WTC11 (cell line): ENCODE measurements at regions not wholly inside any gene's neighbourhood (a gene's known extent, or its start where the extent isn't known, plus 50 kb on each side); places are given as distances from the start of the nearest gene placed in this dataset.

Source experiments
- ATAC-seq: fragments of 200-7000 bp; cut with Tn5 transposase; 2 replicates; pipeline ENCODE4 v1.10.0; 2021; ENCODE audit warnings: mild to moderate bottlenecking, moderate library complexity
- CTCF ChIA-PET: fragments of 300-600 bp; sonication (Branson Sonifier 250); formaldehyde crosslinking; loops from one replicate; lab custom pipeline; 2021; ENCODE audit warnings: antibody characterized with exemption; lab: Charles Lee
- POLR2A ChIA-PET: fragments of 350-600 bp; sonication (Branson Sonifier 250); formaldehyde crosslinking; loops from one replicate; lab custom pipeline; 2021; ENCODE audit warnings: antibody characterized with exemption; lab: Charles Lee
- DNase-seq: peaks from one replicate; pipeline ENCODE4 v3.0.0; 2021; ENCODE audit warnings: low spot score
- H3K27ac Mint-ChIP-seq: 2 replicates; pipeline ENCODE4 v1.8.0; 2021; ENCODE audit warnings: mixed read lengths
- H3K27me3 Mint-ChIP-seq: 2 replicates; pipeline ENCODE4 v1.8.0; 2021; ENCODE audit warnings: low read depth, mild to moderate bottlenecking, moderate library complexity, mixed read lengths
- H3K36me3 Mint-ChIP-seq: 2 replicates; pipeline ENCODE4 v1.8.0; 2021; ENCODE audit warnings: mixed read lengths
- H3K4me1 Mint-ChIP-seq: 2 replicates; pipeline ENCODE4 v1.8.0; 2022; ENCODE audit warnings: mixed read lengths
- H3K4me3 Mint-ChIP-seq: 2 replicates; pipeline ENCODE4 v1.8.0; 2021; ENCODE audit warnings: mild to moderate bottlenecking, moderate library complexity, mixed read lengths
- H3K9me3 Mint-ChIP-seq: 2 replicates; pipeline ENCODE4 v1.8.0; 2021; ENCODE audit warnings: mixed read lengths
- ATF1 ChIP-seq: sonication (generic); formaldehyde crosslinking; IDR thresholded peaks from 2 replicates; pipeline ENCODE4 v1.8.1; 2023; ENCODE audit warnings: mild to moderate bottlenecking, moderate library complexity, missing genetic modification reagents
- ATF2 ChIP-seq: sonication (generic); formaldehyde crosslinking; IDR thresholded peaks from 2 replicates; pipeline ENCODE4 v1.8.1; 2022; ENCODE audit warnings: low read depth, missing genetic modification reagents, borderline replicate concordance
- CBFB ChIP-seq: sonication (generic); formaldehyde crosslinking; IDR thresholded peaks from 2 replicates; pipeline ENCODE4 v1.8.1; 2022; ENCODE audit warnings: mild to moderate bottlenecking, low read depth, missing genetic modification reagents
- CREB1 ChIP-seq: sonication (generic); formaldehyde crosslinking; IDR thresholded peaks from 2 replicates; pipeline ENCODE4 v1.8.0; 2023; ENCODE audit warnings: mild to moderate bottlenecking, missing genetic modification reagents
- CREM ChIP-seq: sonication (generic); formaldehyde crosslinking; IDR thresholded peaks from 2 replicates; pipeline ENCODE4 v1.8.1; 2022; ENCODE audit warnings: mild to moderate bottlenecking, missing genetic modification reagents, moderate library complexity
- E2F4 ChIP-seq: sonication (generic); formaldehyde crosslinking; IDR thresholded peaks from 2 replicates; pipeline ENCODE4 v1.8.1; 2022; ENCODE audit warnings: low read depth, mild to moderate bottlenecking, moderate library complexity, missing genetic modification reagents, borderline replicate concordance
- ELF4 ChIP-seq: sonication (generic); formaldehyde crosslinking; IDR thresholded peaks from 2 replicates; pipeline ENCODE4 v1.8.1; 2022; ENCODE audit warnings: low read depth, mild to moderate bottlenecking, moderate library complexity, missing genetic modification reagents
- ERG ChIP-seq: fragments of 250-450 bp; sonication (Bioruptor Pico); IDR thresholded peaks from 2 replicates; pipeline ENCODE4 v1.8.0; 2021; ENCODE audit warnings: mild to moderate bottlenecking
- FOXP4 ChIP-seq: sonication (generic); formaldehyde crosslinking; IDR thresholded peaks from 2 replicates; pipeline ENCODE4 v1.8.0; 2022; ENCODE audit warnings: mild to moderate bottlenecking, missing genetic modification reagents
- GABPB1 ChIP-seq: sonication (generic); formaldehyde crosslinking; IDR thresholded peaks from 2 replicates; pipeline ENCODE4 v1.8.1; 2023; ENCODE audit warnings: mild to moderate bottlenecking, missing genetic modification reagents
- HMGA2 ChIP-seq: fragments of 250-450 bp; sonication (Bioruptor Pico); IDR thresholded peaks from 2 replicates; pipeline ENCODE4 v1.4.0; 2021; ENCODE audit warnings: mild to moderate bottlenecking, moderate library complexity
- IRF1 ChIP-seq: sonication (generic); formaldehyde crosslinking; IDR thresholded peaks from 2 replicates; pipeline ENCODE4 v1.8.0; 2023; ENCODE audit warnings: missing genetic modification reagents
- JAZF1 ChIP-seq: fragments of 250-450 bp; sonication (Bioruptor Pico); IDR thresholded peaks from 2 replicates; pipeline ENCODE4 v1.9.0; 2021; ENCODE audit warnings: moderate library complexity, mild to moderate bottlenecking, inconsistent platforms
- NFE2L1 ChIP-seq: sonication (generic); formaldehyde crosslinking; IDR thresholded peaks from 2 replicates; pipeline ENCODE4 v1.8.1; 2023; ENCODE audit warnings: missing genetic modification reagents
- RORB ChIP-seq: fragments of 250-450 bp; sonication (Bioruptor Pico); IDR thresholded peaks from 2 replicates; pipeline ENCODE4 v1.9.0; 2021; ENCODE audit warnings: mild to moderate bottlenecking
- SMAD4 ChIP-seq: sonication (generic); formaldehyde crosslinking; IDR thresholded peaks from 2 replicates; pipeline ENCODE4 v1.8.0; 2022; ENCODE audit warnings: mild to moderate bottlenecking, missing genetic modification reagents
- STAT6 ChIP-seq: sonication (generic); formaldehyde crosslinking; conservative IDR thresholded peaks from 2 replicates; pipeline ENCODE4 v1.8.1; 2023; ENCODE audit warnings: mild to moderate bottlenecking, low read depth, missing genetic modification reagents, moderate library complexity
- TCF7 ChIP-seq: sonication (generic); formaldehyde crosslinking; IDR thresholded peaks from 2 replicates; pipeline ENCODE4 v1.8.0; 2022; ENCODE audit warnings: mild to moderate bottlenecking, low read depth, missing genetic modification reagents, moderate library complexity
- USF1 ChIP-seq: sonication (generic); formaldehyde crosslinking; IDR thresholded peaks from 2 replicates; pipeline ENCODE4 v1.8.0; 2022; ENCODE audit warnings: mild to moderate bottlenecking, missing genetic modification reagents
- ZNF121 ChIP-seq: sonication (generic); formaldehyde crosslinking; IDR thresholded peaks from 2 replicates; pipeline ENCODE4 v1.8.0; 2023; ENCODE audit warnings: missing genetic modification reagents
- ZNF263 ChIP-seq: sonication (generic); formaldehyde crosslinking; IDR thresholded peaks from 2 replicates; pipeline ENCODE4 v1.8.1; 2022; ENCODE audit warnings: low read depth, mild to moderate bottlenecking, moderate library complexity, missing genetic modification reagents
- ZNF317 ChIP-seq: sonication (generic); formaldehyde crosslinking; IDR thresholded peaks from 2 replicates; pipeline ENCODE4 v1.8.1; 2023; ENCODE audit warnings: low read depth, mild to moderate bottlenecking, moderate library complexity, missing genetic modification reagents, borderline replicate concordance
- TF ChIP-seq, protein P1 (sequence below): sonication (generic); formaldehyde crosslinking; IDR thresholded peaks from 2 replicates; pipeline ENCODE4 v1.8.0; 2022; ENCODE audit warnings: mild to moderate bottlenecking, missing genetic modification reagents
- TF ChIP-seq, protein P2 (sequence below): sonication (generic); formaldehyde crosslinking; IDR thresholded peaks from 2 replicates; pipeline ENCODE4 v1.8.1; 2023; ENCODE audit warnings: mild to moderate bottlenecking, moderate library complexity, missing genetic modification reagents

- TF ChIP-seq STAT6 (no peak), E2F4 (no peak), HMGA2 (CRISPR knock-in tag) (no peak), CREM (no peak), CREB1 (CRISPR knock-in tag) (no peak), RORB (CRISPR knock-in tag) (no peak), NFE2L1 (CRISPR knock-in tag) (no peak), ATF1 (CRISPR knock-in tag) (no peak), JAZF1 (CRISPR knock-in tag) (no peak), TCF7 (CRISPR knock-in tag) (no peak), CBFB (CRISPR knock-in tag) (no peak), SMAD4 (CRISPR knock-in tag) (no peak), ZNF317 (CRISPR knock-in tag) (no peak), ZNF263 (CRISPR knock-in tag) (no peak), ATF2 (CRISPR knock-in tag) (no peak)
- TF ChIP-seq, protein P1, sequence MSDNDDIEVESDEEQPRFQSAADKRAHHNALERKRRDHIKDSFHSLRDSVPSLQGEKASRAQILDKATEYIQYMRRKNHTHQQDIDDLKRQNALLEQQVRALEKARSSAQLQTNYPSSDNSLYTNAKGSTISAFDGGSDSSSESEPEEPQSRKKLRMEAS: no peak
- TF ChIP-seq, protein P2, sequence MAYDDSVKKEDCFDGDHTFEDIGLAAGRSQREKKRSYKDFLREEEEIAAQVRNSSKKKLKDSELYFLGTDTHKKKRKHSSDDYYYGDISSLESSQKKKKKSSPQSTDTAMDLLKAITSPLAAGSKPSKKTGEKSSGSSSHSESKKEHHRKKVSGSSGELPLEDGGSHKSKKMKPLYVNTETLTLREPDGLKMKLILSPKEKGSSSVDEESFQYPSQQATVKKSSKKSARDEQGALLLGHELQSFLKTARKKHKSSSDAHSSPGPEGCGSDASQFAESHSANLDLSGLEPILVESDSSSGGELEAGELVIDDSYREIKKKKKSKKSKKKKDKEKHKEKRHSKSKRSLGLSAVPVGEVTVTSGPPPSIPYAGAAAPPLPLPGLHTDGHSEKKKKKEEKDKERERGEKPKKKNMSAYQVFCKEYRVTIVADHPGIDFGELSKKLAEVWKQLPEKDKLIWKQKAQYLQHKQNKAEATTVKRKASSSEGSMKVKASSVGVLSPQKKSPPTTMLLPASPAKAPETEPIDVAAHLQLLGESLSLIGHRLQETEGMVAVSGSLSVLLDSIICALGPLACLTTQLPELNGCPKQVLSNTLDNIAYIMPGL (CRISPR knock-in tag): no peak
- Mint-ChIP-seq H3K4me1 (0 out of 2 replicates have a peak, but pooled peaks cover 2% of the 10 kb centered on the region), H3K9me3 (peaks cover 10% of the 10 kb centered on the region; the same call in 1 of the 2 replicates), H3K27me3 (no peaks in the 10 kb centered on the region), H3K4me3 (no peak overlapping the region), H3K36me3 (no peaks in the 10 kb centered on the region), H3K27ac (no peak overlapping the region)
- ATAC-seq (no peak), DNase-seq (no peak)
- CTCF ChIA-PET: no interaction called here
- POLR2A ChIA-PET: no interaction called here
Observed at GRCh38 chr3:26236531-26236930, 386.0 kb upstream of the LRRC3B start.

GRCh38 chr3:26237036-26237682 is 385.4 kb upstream of the LRRC3B start:
- POLR2A ChIA-PET: no interaction called here
- CTCF ChIA-PET: no interaction called here
- Mint-ChIP-seq H3K27ac (no peak overlapping the region), H3K4me3 (no peak overlapping the region), H3K27me3 (no peaks in the 10 kb centered on the region), H3K36me3 (peaks cover 2% of the 10 kb centered on the region; the same call in 1 of the 2 replicates), H3K9me3 (peaks cover 13% of the 10 kb centered on the region), H3K4me1 (0 out of 2 replicates have a peak, but pooled peaks cover 2% of the 10 kb centered on the region)
- ATAC-seq (no peak), DNase-seq (no peak)
- no peak for TF ChIP-seq SMAD4 (CRISPR knock-in tag)
- TF ChIP-seq ELF4 (CRISPR knock-in tag): no peak
- TF ChIP-seq USF1 (CRISPR knock-in tag): no peak
- no peak for TF ChIP-seq ERG (CRISPR knock-in tag)
- TF ChIP-seq ATF1 (CRISPR knock-in tag): no peak
- TF ChIP-seq GABPB1 (CRISPR knock-in tag): no peak
- no peak for TF ChIP-seq IRF1 (CRISPR knock-in tag)
- no peak for TF ChIP-seq ZNF121 (CRISPR knock-in tag)
- no peak for TF ChIP-seq FOXP4 (CRISPR knock-in tag)
